22Rv1 (cell line): ENCODE measurements at regions not wholly inside any gene's neighbourhood (a gene's known extent, or its start where the extent isn't known, plus 50 kb on each side); places are given as distances from the start of the nearest gene placed in this dataset.

Experiments
- ZFX ChIP-seq: fragments of 450-650 bp; IDR thresholded peaks from 2 replicates; pipeline ENCODE4 v1.6.1; 2017; ENCODE audit warnings: antibody characterized with exemption, borderline replicate concordance
- TF ChIP-seq, protein P1 (sequence below): fragments of 450-650 bp; IDR thresholded peaks from 2 replicates; pipeline ENCODE4 v1.5.1; 2017; ENCODE audit warnings: mild to moderate bottlenecking

DNA sequence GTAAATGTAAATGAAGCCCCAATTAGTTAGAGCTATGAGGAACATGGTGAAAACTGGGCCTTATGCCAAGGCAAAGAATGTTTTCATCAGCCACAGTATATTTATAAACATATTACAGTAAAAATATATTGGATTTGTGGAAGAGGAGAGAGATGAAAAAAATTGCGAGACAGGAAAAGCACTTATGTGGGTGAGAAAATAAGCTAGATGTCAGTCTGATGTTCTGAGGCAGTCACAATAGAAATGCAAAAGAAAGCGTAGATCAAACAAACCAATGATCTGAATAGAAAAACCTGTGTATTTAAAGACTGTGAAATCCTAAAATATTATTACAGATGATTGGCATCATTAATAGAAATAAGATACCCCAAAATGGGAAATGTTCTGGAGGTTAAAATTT, 1332.5 kb downstream of the SLITRK5 start:
- TF ChIP-seq, protein P1, sequence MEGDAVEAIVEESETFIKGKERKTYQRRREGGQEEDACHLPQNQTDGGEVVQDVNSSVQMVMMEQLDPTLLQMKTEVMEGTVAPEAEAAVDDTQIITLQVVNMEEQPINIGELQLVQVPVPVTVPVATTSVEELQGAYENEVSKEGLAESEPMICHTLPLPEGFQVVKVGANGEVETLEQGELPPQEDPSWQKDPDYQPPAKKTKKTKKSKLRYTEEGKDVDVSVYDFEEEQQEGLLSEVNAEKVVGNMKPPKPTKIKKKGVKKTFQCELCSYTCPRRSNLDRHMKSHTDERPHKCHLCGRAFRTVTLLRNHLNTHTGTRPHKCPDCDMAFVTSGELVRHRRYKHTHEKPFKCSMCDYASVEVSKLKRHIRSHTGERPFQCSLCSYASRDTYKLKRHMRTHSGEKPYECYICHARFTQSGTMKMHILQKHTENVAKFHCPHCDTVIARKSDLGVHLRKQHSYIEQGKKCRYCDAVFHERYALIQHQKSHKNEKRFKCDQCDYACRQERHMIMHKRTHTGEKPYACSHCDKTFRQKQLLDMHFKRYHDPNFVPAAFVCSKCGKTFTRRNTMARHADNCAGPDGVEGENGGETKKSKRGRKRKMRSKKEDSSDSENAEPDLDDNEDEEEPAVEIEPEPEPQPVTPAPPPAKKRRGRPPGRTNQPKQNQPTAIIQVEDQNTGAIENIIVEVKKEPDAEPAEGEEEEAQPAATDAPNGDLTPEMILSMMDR, result no peak
- no peak for TF ChIP-seq ZFX
